Suprapubic skin (tissue), 4 donors: ENCODE measurements at regions not wholly inside any gene's neighbourhood (a gene's known extent, or its start where the extent isn't known, plus 50 kb on each side); places are given as distances from the start of the nearest gene placed in this dataset.

Source experiments
- DNase-seq, 2 donors: peaks; one replicate each; pipeline ENCODE4 v3.0.0-alpha.2; 2019; ENCODE audit warnings: low spot score in 2 of 2
- H3K27ac ChIP-seq: fragments of 200-600 bp; sonication (generic); one replicate; pipeline ENCODE4 v1.5.1; 2019
- H3K27me3 ChIP-seq: fragments of 200-600 bp; sonication (generic); one replicate; pipeline ENCODE4 v1.5.1; 2019
- H3K36me3 ChIP-seq: fragments of 200-600 bp; sonication (generic); one replicate; pipeline ENCODE4 v1.5.1; 2019
- H3K4me1 ChIP-seq: fragments of 200-600 bp; sonication (generic); one replicate; pipeline ENCODE4 v1.5.1; 2019
- H3K4me3 ChIP-seq: fragments of 200-600 bp; sonication (generic); one replicate; pipeline ENCODE4 v1.5.1; 2019; ENCODE audit warnings: mild to moderate bottlenecking
- H3K9me3 ChIP-seq: fragments of 200-600 bp; sonication (generic); one replicate; pipeline ENCODE4 v1.5.1; 2019
- CTCF ChIP-seq, 2 donors: fragments of 200-600 bp in 1 of 2; fragments of 450-650 bp in 1 of 2; sonication (generic) in 1 of 2; IDR thresholded peaks; one replicate each; pipeline ENCODE4 v1.5.1; 2016 to 2019; ENCODE audit warnings: antibody characterized with exemption in 2 of 2, mild to moderate bottlenecking in 1 of 2, moderate library complexity in 1 of 2
- EP300 ChIP-seq: sonication (generic); formaldehyde crosslinking; IDR thresholded peaks from one replicate; pipeline ENCODE4 v1.6.1; 2017; ENCODE audit warnings: antibody characterized with exemption
- POLR2A ChIP-seq, 2 donors: fragments of 450-650 bp; IDR thresholded peaks; one replicate each; pipeline ENCODE4 v1.6.1; 2017; ENCODE audit warnings: antibody characterized with exemption in 2 of 2, mild to moderate bottlenecking in 2 of 2, moderate library complexity in 2 of 2
- POLR2AphosphoS5 ChIP-seq, 3 donors: sonication (generic); formaldehyde crosslinking; IDR thresholded peaks; one replicate each; pipeline ENCODE4 v1.6.1; 2017; ENCODE audit warnings: antibody characterized with exemption in 3 of 3
- whole genome bisulfite sequencing: methylation state at CpG from one replicate; pipeline ENCODE4 v1.1.5; 2018; 5-methylcytosine and 5-hydroxymethylcytosine counted together

GRCh38 chr4:18529482-18529881, 507.9 kb upstream of the LCORL start:
- DNase-seq: no peak
- Histone ChIP-seq H3K4me3 (no peak overlapping the region), H3K36me3 (no peaks in the 10 kb centered on the region), H3K9me3 (no peaks in the 10 kb centered on the region), H3K27ac (no peak overlapping the region), H3K27me3 (no peaks in the 10 kb centered on the region), H3K4me1 (no peaks in the 10 kb centered on the region)
- TF ChIP-seq CTCF (IDR thresholded peaks at IDR 0.05) (no peak), POLR2A (IDR thresholded peaks at IDR 0.05) (no peak)

GRCh38 chr4:18524667-18525066, 503.1 kb upstream of the LCORL start:
- Histone ChIP-seq H3K27ac (no peak overlapping the region), H3K36me3 (no peaks in the 10 kb centered on the region), H3K27me3 (no peaks in the 10 kb centered on the region), H3K9me3 (no peaks in the 10 kb centered on the region), H3K4me1 (no peaks in the 10 kb centered on the region), H3K4me3 (no peak overlapping the region)
- DNase-seq: no peak
- WGBS: 84% methylated on average over 4 of the region's 4 CpGs
- no peak for TF ChIP-seq POLR2AphosphoS5 (IDR thresholded peaks at IDR 0.05)
- TF ChIP-seq EP300: no peak
- no peak for TF ChIP-seq POLR2A (IDR thresholded peaks at IDR 0.05)
- TF ChIP-seq CTCF (IDR thresholded peaks at IDR 0.05): no peak

- Histone ChIP-seq H3K27me3 (no peaks in the 10 kb centered on the region), H3K4me3 (no peak overlapping the region), H3K27ac (no peak overlapping the region), H3K4me1 (no peaks in the 10 kb centered on the region), H3K36me3 (no peaks in the 10 kb centered on the region), H3K9me3 (no peaks in the 10 kb centered on the region)
- DNase-seq: no peak
- no peak for TF ChIP-seq POLR2AphosphoS5 (IDR thresholded peaks at IDR 0.05)
- TF ChIP-seq CTCF (IDR thresholded peaks at IDR 0.05): no peak
- no peak for TF ChIP-seq POLR2A (IDR thresholded peaks at IDR 0.05)
- TF ChIP-seq EP300: no peak
- 9% methylated on average over 3 of the region's 3 CpGs for WGBS
Observed at GRCh38 chr4:18518098-18518497, 496.5 kb upstream of the LCORL start.

GRCh38 chr4:18513861-18514260, 492.3 kb upstream of the LCORL start:
- no peaks in the 10 kb centered on the region for H3K4me1 ChIP-seq
- H3K9me3 ChIP-seq: no peaks in the 10 kb centered on the region
- H3K27ac ChIP-seq: no peak overlapping the region
- no peaks in the 10 kb centered on the region for H3K36me3 ChIP-seq
- no peak overlapping the region for H3K4me3 ChIP-seq
- no peak for TF ChIP-seq POLR2AphosphoS5 (IDR thresholded peaks at IDR 0.05)
- no peak for TF ChIP-seq CTCF (IDR thresholded peaks at IDR 0.05)
- no peak for TF ChIP-seq EP300
- TF ChIP-seq POLR2A (IDR thresholded peaks at IDR 0.05): no peak
- H3K27me3 ChIP-seq: no peaks in the 10 kb centered on the region
- DNase-seq: no peak

- no peaks in the 10 kb centered on the region for H3K9me3 ChIP-seq
- DNase-seq: no peak
- no peak for TF ChIP-seq EP300
- no peak for TF ChIP-seq POLR2AphosphoS5 (IDR thresholded peaks at IDR 0.05)
- no peak for TF ChIP-seq CTCF (IDR thresholded peaks at IDR 0.05)
- no peak for TF ChIP-seq POLR2A (IDR thresholded peaks at IDR 0.05)
- H3K36me3 ChIP-seq: no peaks in the 10 kb centered on the region
- no peaks in the 10 kb centered on the region for H3K4me1 ChIP-seq
- H3K4me3 ChIP-seq: no peak overlapping the region
- H3K27ac ChIP-seq: no peak overlapping the region
- H3K27me3 ChIP-seq: no peaks in the 10 kb centered on the region
Observed at GRCh38 chr4:18512718-18513117, 491.2 kb upstream of the LCORL start.
